Lower leg skin (tissue), 3 donors: ENCODE measurements at regions not wholly inside any gene's neighbourhood (a gene's known extent, or its start where the extent isn't known, plus 50 kb on each side); places are given as distances from the start of the nearest gene placed in this dataset.
"Not testable (repeated sequence)": the region's sequence is repeated elsewhere in the genome, so short reads cannot be mapped to it uniquely, and the experiment has no call there.

Experiments used
- POLR2A ChIP-seq, 2 donors: fragments of 450-650 bp; IDR thresholded peaks; one replicate each; pipeline ENCODE4 v1.6.1; 2016 to 2017; ENCODE audit warnings: antibody characterized with exemption in 2 of 2, mild to moderate bottlenecking in 1 of 2, moderate library complexity in 1 of 2
- TF ChIP-seq, protein P1 (sequence below), 3 donors: fragments of 450-650 bp; IDR thresholded peaks; one replicate each; pipeline ENCODE4 v1.5.1; 2016; ENCODE audit warnings: antibody characterized with exemption in 3 of 3, mild to moderate bottlenecking in 3 of 3, moderate library complexity in 2 of 3

DNA sequence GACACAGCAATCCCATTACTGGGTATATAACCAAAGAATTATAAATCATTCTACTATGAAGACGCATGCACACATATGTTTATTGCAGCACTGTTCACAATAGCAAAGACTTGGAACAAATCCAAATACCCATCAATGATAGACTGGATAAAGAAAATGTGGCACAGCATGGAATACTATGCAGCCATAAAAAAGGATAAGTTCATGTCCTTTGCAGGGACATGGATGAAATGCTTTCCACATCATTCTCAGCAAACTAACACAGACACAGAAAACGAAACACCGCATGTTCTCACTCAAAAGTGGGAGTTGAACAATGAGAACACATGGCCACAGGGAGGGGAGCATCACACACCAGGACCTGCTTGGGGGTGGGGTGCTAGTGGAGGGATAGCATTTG, 613.0 kb downstream of the RFPL4B start:
- TF ChIP-seq, protein P1, sequence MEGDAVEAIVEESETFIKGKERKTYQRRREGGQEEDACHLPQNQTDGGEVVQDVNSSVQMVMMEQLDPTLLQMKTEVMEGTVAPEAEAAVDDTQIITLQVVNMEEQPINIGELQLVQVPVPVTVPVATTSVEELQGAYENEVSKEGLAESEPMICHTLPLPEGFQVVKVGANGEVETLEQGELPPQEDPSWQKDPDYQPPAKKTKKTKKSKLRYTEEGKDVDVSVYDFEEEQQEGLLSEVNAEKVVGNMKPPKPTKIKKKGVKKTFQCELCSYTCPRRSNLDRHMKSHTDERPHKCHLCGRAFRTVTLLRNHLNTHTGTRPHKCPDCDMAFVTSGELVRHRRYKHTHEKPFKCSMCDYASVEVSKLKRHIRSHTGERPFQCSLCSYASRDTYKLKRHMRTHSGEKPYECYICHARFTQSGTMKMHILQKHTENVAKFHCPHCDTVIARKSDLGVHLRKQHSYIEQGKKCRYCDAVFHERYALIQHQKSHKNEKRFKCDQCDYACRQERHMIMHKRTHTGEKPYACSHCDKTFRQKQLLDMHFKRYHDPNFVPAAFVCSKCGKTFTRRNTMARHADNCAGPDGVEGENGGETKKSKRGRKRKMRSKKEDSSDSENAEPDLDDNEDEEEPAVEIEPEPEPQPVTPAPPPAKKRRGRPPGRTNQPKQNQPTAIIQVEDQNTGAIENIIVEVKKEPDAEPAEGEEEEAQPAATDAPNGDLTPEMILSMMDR (IDR thresholded peaks at IDR 0.05): not testable (repeated sequence)
- TF ChIP-seq POLR2A (IDR thresholded peaks at IDR 0.05): not testable (repeated sequence)
